Neuron (in vitro differentiated cells): ENCODE measurements at regions not wholly inside any gene's neighbourhood (a gene's known extent, or its start where the extent isn't known, plus 50 kb on each side); places are given as distances from the start of the nearest gene placed in this dataset.

Experiments used
- H2AFZ ChIP-seq: one replicate; pipeline ENCODE4 v1.6.1; 2013; ENCODE audit warnings: low read depth, mild to moderate bottlenecking, inconsistent platforms, low read length, moderate library complexity
- H3K27me3 ChIP-seq: one replicate; pipeline ENCODE4 v1.6.1; 2013; ENCODE audit warnings: low read length; ENCODE audit not compliant: insufficient read depth
- H3K36me3 ChIP-seq: one replicate; pipeline ENCODE4 v1.6.1; 2013; ENCODE audit warnings: low read length; ENCODE audit not compliant: insufficient read depth
- H3K4me1 ChIP-seq: one replicate; pipeline ENCODE4 v1.6.1; 2013; ENCODE audit warnings: low read length; ENCODE audit not compliant: insufficient read depth
- H3K4me3 ChIP-seq: 2 replicates; pipeline ENCODE4 v1.5.1; 2013; ENCODE audit warnings: mild to moderate bottlenecking, low read length, moderate library complexity
- H3K9me3 ChIP-seq: one replicate; pipeline ENCODE4 v1.6.1; 2013; ENCODE audit warnings: low read length

GRCh38 chr11:91433284-91434010 is 791.2 kb upstream of the FAT3 start:
- Histone ChIP-seq H2AFZ (no peak overlapping the region), H3K9me3 (no peaks in the 10 kb centered on the region), H3K4me1 (no peaks in the 10 kb centered on the region), H3K36me3 (no peaks in the 10 kb centered on the region), H3K27me3 (no peaks in the 10 kb centered on the region), H3K4me3 (no peak overlapping the region)

- Histone ChIP-seq H3K27me3 (no peaks in the 10 kb centered on the region), H3K9me3 (no peaks in the 10 kb centered on the region), H3K4me1 (no peaks in the 10 kb centered on the region), H3K4me3 (no peak overlapping the region), H3K36me3 (no peaks in the 10 kb centered on the region), H2AFZ (no peak overlapping the region)
These were observed 803.0 kb upstream of the FAT3 start for GRCh38 chr11:91421641-91422040.

- H3K36me3 ChIP-seq = no peaks in the 10 kb centered on the region
- no peak overlapping the region for H2AFZ ChIP-seq
- no peaks in the 10 kb centered on the region for H3K27me3 ChIP-seq
- H3K9me3 ChIP-seq = no peaks in the 10 kb centered on the region
- no peak overlapping the region for H3K4me3 ChIP-seq
- H3K4me1 ChIP-seq = no peaks in the 10 kb centered on the region
These were observed 816.8 kb upstream of the FAT3 start for GRCh38 chr11:91407842-91408241.

GRCh38 chr11:91406009-91406408 is 818.6 kb upstream of the FAT3 start:
- Histone ChIP-seq H3K36me3 (no peaks in the 10 kb centered on the region), H3K9me3 (no peaks in the 10 kb centered on the region), H3K4me1 (no peaks in the 10 kb centered on the region), H3K27me3 (no peaks in the 10 kb centered on the region), H3K4me3 (no peak overlapping the region), H2AFZ (no peak overlapping the region)

- H3K4me3 ChIP-seq = no peak overlapping the region
- no peaks in the 10 kb centered on the region for H3K36me3 ChIP-seq
- no peaks in the 10 kb centered on the region for H3K4me1 ChIP-seq
- no peak overlapping the region for H2AFZ ChIP-seq
- no peaks in the 10 kb centered on the region for H3K9me3 ChIP-seq
- H3K27me3 ChIP-seq = no peaks in the 10 kb centered on the region
These were observed 820.3 kb upstream of the FAT3 start for GRCh38 chr11:91404344-91404743.

- Histone ChIP-seq H3K27me3 (no peaks in the 10 kb centered on the region), H3K4me1 (no peaks in the 10 kb centered on the region), H2AFZ (no peak overlapping the region), H3K36me3 (no peaks in the 10 kb centered on the region), H3K9me3 (no peaks in the 10 kb centered on the region), H3K4me3 (no peak overlapping the region)
These were observed 827.5 kb upstream of the FAT3 start for GRCh38 chr11:91397134-91397468.

- Histone ChIP-seq H3K4me3 (no peak overlapping the region), H3K27me3 (no peaks in the 10 kb centered on the region), H2AFZ (no peak overlapping the region), H3K4me1 (no peaks in the 10 kb centered on the region), H3K36me3 (no peaks in the 10 kb centered on the region), H3K9me3 (no peaks in the 10 kb centered on the region)
These were observed 828.1 kb upstream of the FAT3 start for GRCh38 chr11:91396236-91397133.

- no peak overlapping the region for H3K4me3 ChIP-seq
- no peaks in the 10 kb centered on the region for H3K36me3 ChIP-seq
- no peaks in the 10 kb centered on the region for H3K27me3 ChIP-seq
- H3K9me3 ChIP-seq = no peaks in the 10 kb centered on the region
- H3K4me1 ChIP-seq = no peaks in the 10 kb centered on the region
- no peak overlapping the region for H2AFZ ChIP-seq
These were observed 829.7 kb upstream of the FAT3 start for GRCh38 chr11:91394727-91395414.

- Histone ChIP-seq H3K4me1 (no peaks in the 10 kb centered on the region), H2AFZ (no peak overlapping the region), H3K36me3 (no peaks in the 10 kb centered on the region), H3K9me3 (no peaks in the 10 kb centered on the region), H3K4me3 (no peak overlapping the region), H3K27me3 (no peaks in the 10 kb centered on the region)
These were observed 830.4 kb upstream of the FAT3 start for GRCh38 chr11:91394073-91394726.

GRCh38 chr11:91382946-91383345 is 841.7 kb upstream of the FAT3 start:
- Histone ChIP-seq H2AFZ (no peak overlapping the region), H3K4me3 (no peak overlapping the region), H3K9me3 (no peaks in the 10 kb centered on the region), H3K36me3 (no peaks in the 10 kb centered on the region), H3K27me3 (no peaks in the 10 kb centered on the region), H3K4me1 (no peaks in the 10 kb centered on the region)

- Histone ChIP-seq H3K4me1 (no peaks in the 10 kb centered on the region), H3K27me3 (no peaks in the 10 kb centered on the region), H2AFZ (no peak overlapping the region), H3K4me3 (no peak overlapping the region), H3K9me3 (no peaks in the 10 kb centered on the region), H3K36me3 (no peaks in the 10 kb centered on the region)
These were observed 849.8 kb upstream of the FAT3 start for GRCh38 chr11:91374794-91375193.

GRCh38 chr11:91373497-91373896 is 851.1 kb upstream of the FAT3 start:
- no peaks in the 10 kb centered on the region for H3K9me3 ChIP-seq
- H2AFZ ChIP-seq = no peak overlapping the region
- H3K4me1 ChIP-seq = no peaks in the 10 kb centered on the region
- no peaks in the 10 kb centered on the region for H3K36me3 ChIP-seq
- H3K27me3 ChIP-seq = no peaks in the 10 kb centered on the region
- H3K4me3 ChIP-seq = no peak overlapping the region

- Histone ChIP-seq H3K9me3 (no peaks in the 10 kb centered on the region), H3K4me1 (no peaks in the 10 kb centered on the region)
These were observed 857.8 kb upstream of the FAT3 start for GRCh38 chr11:91366816-91367215.

More at GRCh38 chr11:91366816-91367215, 857.8 kb upstream of the FAT3 start:
- Histone ChIP-seq H2AFZ (no peak overlapping the region), H3K4me3 (no peak overlapping the region), H3K36me3 (no peaks in the 10 kb centered on the region), H3K27me3 (no peaks in the 10 kb centered on the region)
